Ovary (tissue), 3 donors: ENCODE measurements at regions not wholly inside any gene's neighbourhood (a gene's known extent, or its start where the extent isn't known, plus 50 kb on each side); places are given as distances from the start of the nearest gene placed in this dataset.

Source experiments
- EP300 ChIP-seq: sonication (generic); formaldehyde crosslinking; IDR thresholded peaks from one replicate; pipeline ENCODE4 v1.6.1; 2017; ENCODE audit warnings: antibody characterized with exemption
- POLR2A ChIP-seq: fragments of 450-650 bp; IDR thresholded peaks from one replicate; pipeline ENCODE4 v1.6.1; 2017; ENCODE audit warnings: antibody characterized with exemption, mild to moderate bottlenecking, moderate library complexity
- TF ChIP-seq, protein P1 (sequence below), 3 donors: fragments of 450-650 bp in 2 of 3; fragments of 200-600 bp in 1 of 3; IDR thresholded peaks; one replicate each; pipeline versions ENCODE4 v1.5.1 to v1.8.0; 2016 to 2022; ENCODE audit warnings: antibody characterized with exemption in 3 of 3, mild to moderate bottlenecking in 1 of 3
- donor health status: DM: no; HTN: no; CAD: no.

DNA sequence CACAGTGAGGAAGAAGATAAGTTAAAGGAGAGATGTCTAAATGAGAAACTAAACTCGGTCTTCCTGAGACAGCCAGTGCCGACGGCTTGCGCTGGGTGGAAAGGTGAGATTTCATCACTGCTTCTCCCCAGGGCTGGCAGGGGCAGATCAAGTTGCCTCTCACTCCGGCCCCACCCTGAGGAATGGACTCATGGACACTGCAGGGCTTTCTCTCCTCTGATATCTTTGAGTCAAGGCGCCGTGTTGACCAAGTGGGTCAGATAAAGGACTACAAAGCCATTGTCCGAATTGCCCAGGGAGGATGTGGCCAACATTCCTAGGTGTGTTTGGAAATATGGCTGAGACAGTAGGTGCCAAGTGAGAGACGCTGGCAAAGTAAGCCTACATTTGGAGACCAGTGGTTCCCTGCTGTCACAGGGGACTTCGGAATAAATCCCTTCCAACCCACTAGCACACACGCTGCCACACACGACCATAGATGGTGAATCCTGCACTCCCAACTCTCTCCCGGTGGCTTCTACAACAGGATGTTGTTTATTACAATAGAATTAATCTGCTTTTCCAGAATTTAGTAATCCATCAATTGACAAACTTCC, 156.5 kb upstream of the TSC22D1 start:
- TF ChIP-seq, protein P1, sequence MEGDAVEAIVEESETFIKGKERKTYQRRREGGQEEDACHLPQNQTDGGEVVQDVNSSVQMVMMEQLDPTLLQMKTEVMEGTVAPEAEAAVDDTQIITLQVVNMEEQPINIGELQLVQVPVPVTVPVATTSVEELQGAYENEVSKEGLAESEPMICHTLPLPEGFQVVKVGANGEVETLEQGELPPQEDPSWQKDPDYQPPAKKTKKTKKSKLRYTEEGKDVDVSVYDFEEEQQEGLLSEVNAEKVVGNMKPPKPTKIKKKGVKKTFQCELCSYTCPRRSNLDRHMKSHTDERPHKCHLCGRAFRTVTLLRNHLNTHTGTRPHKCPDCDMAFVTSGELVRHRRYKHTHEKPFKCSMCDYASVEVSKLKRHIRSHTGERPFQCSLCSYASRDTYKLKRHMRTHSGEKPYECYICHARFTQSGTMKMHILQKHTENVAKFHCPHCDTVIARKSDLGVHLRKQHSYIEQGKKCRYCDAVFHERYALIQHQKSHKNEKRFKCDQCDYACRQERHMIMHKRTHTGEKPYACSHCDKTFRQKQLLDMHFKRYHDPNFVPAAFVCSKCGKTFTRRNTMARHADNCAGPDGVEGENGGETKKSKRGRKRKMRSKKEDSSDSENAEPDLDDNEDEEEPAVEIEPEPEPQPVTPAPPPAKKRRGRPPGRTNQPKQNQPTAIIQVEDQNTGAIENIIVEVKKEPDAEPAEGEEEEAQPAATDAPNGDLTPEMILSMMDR (IDR thresholded peaks at IDR 0.05): no peak
- TF ChIP-seq EP300 (no peak), POLR2A (no peak)
